ENCODE measurements at regions not wholly inside any gene's neighbourhood (a gene's known extent, or its start where the extent isn't known, plus 50 kb on each side); places are given as distances from the start of the nearest gene placed in this dataset.
A peak's percentile ranks its signal among the peaks of the same experiment; 100 is the strongest.
"Not testable (repeated sequence)": the region's sequence is repeated elsewhere in the genome, so short reads cannot be mapped to it uniquely, and the experiment has no call there.

DNA sequence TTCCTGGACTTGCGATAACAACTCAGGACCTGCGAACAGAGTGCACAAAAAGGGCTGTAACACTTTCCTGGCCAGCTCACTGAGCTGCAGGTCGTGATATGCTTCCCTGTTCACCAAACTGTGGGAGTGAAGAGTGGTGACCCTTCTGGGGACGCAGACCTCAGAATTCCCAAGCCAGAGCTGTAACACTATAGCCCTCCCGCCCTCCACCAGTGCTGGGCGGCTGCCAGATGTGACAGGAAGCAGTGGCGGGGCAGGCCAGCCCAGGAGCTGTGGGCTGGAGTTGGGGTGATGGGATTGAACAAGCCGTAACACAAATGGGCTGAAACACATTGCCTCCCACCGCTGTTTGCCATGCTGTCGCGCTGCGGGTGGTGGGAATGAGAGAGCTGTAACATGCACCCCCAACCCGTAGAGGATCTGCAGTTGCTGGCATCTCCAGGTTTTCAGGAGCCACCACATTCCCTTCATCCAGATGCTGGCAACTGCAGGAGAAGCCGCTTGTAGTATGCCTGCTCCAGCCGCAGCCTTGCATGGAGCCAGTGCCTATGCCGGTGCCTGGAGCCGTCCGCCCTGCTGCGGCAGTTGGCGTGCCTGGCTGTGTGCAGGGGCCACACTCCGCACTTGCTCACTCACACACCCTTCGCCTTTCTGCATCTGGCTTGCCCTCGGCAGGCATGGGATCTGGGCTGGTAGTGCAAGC is 145.8 kb downstream of the GPCPD1 start:
- TF ChIP-seq, protein P1, sequence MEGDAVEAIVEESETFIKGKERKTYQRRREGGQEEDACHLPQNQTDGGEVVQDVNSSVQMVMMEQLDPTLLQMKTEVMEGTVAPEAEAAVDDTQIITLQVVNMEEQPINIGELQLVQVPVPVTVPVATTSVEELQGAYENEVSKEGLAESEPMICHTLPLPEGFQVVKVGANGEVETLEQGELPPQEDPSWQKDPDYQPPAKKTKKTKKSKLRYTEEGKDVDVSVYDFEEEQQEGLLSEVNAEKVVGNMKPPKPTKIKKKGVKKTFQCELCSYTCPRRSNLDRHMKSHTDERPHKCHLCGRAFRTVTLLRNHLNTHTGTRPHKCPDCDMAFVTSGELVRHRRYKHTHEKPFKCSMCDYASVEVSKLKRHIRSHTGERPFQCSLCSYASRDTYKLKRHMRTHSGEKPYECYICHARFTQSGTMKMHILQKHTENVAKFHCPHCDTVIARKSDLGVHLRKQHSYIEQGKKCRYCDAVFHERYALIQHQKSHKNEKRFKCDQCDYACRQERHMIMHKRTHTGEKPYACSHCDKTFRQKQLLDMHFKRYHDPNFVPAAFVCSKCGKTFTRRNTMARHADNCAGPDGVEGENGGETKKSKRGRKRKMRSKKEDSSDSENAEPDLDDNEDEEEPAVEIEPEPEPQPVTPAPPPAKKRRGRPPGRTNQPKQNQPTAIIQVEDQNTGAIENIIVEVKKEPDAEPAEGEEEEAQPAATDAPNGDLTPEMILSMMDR (conservative IDR thresholded peaks at IDR 0.05; ENCODE audit: low read depth, low read length) = no peak
- no peak for TF ChIP-seq EZH2 (IDR thresholded peaks at IDR 0.05; ENCODE audit: borderline replicate concordance, low read depth, low read length, poor library complexity, severe bottlenecking)
- ChIA-PET POLR2A (ENCODE audit: low non-redundant PET) (no interaction called here), CTCF (no interaction called here)
- no peaks in the 10 kb centered on the region for H3K4me1 ChIP-seq (ENCODE audit: insufficient read depth, low read length, poor library complexity, severe bottlenecking)
- intact Hi-C loops (cut with micrococcal nuclease; ENCODE audit: unreplicated experiment) = no loop called here
- peaks cover 56% of the 10 kb centered on the region for H3K27me3 ChIP-seq (replicated peaks; ENCODE audit: insufficient read depth, low read depth, low read length, poor library complexity)
- DNase-seq (ENCODE audit: low spot score) = no peak
- no peaks in the 10 kb centered on the region for H3K9me3 ChIP-seq (ENCODE audit: low read depth, low read length, poor library complexity, severe bottlenecking)
- no peaks in the 10 kb centered on the region for H3K36me3 ChIP-seq (ENCODE audit: insufficient read depth, low read length, poor library complexity, severe bottlenecking)
- BruUV-seq (replicated peaks) = no TSS peak
- no peak overlapping the region for H3K4me3 ChIP-seq (ENCODE audit: low read depth, low read length, poor library complexity, severe bottlenecking)
- H3K27ac ChIP-seq (ENCODE audit: low read depth, low read length, poor library complexity, severe bottlenecking) = no peak overlapping the region

DNA sequence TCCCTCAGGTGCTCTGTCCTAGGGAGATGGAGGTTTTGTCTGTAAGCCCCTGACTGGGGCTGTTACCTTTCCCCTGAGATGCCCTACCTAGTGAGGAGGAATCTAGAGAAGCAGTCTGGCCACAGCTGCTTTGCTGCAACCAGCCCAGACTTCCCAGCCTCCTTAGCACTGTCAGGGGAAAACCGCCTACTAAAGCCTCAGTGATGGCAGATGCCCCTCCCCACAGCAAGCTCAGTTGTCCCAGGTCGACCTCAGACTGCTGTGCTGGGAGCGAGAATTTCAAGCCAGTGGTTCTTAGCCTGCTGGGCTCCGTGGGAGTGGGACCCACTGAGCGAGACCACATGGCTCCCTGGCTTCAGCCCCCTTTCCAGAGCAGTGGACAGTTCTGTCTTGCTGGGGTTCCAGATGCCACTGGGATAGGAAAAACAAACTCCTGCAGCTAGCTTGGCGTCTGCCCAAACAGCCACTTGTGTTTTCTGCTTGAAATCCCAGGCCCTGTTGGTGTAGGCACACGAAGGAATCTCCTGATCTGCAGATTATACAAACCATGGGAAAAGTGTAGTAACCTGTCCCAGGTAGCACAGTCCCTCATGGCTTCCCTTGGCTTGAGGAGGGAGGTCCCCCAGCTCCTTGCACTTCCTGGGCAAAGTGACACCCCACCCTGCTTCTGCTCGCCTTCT is 146.4 kb upstream of the PROKR2 start:
- TF ChIP-seq, protein P1 (conservative IDR thresholded peaks at IDR 0.05; ENCODE audit: low read depth, low read length) = no peak
- no peak for TF ChIP-seq EZH2 (IDR thresholded peaks at IDR 0.05; ENCODE audit: borderline replicate concordance, low read depth, low read length, poor library complexity, severe bottlenecking)
- DNase-seq (ENCODE audit: low spot score) = no peak
- H3K9me3 ChIP-seq (ENCODE audit: low read depth, low read length, poor library complexity, severe bottlenecking) = no peaks in the 10 kb centered on the region
- no TSS peak for BruUV-seq (replicated peaks)
- H3K36me3 ChIP-seq (ENCODE audit: insufficient read depth, low read length, poor library complexity, severe bottlenecking) = no peaks in the 10 kb centered on the region
- H3K4me3 ChIP-seq (ENCODE audit: low read depth, low read length, poor library complexity, severe bottlenecking) = no peak overlapping the region
- H3K4me1 ChIP-seq (ENCODE audit: insufficient read depth, low read length, poor library complexity, severe bottlenecking) = no peaks in the 10 kb centered on the region
- H3K27ac ChIP-seq (ENCODE audit: low read depth, low read length, poor library complexity, severe bottlenecking) = no peak overlapping the region
- ChIA-PET POLR2A (ENCODE audit: low non-redundant PET) (no interaction called here), CTCF (no interaction called here)
- intact Hi-C loops (cut with micrococcal nuclease; ENCODE audit: unreplicated experiment) = no loop called here
- peaks cover 41% of the 10 kb centered on the region for H3K27me3 ChIP-seq (replicated peaks; ENCODE audit: insufficient read depth, low read depth, low read length, poor library complexity)

DNA sequence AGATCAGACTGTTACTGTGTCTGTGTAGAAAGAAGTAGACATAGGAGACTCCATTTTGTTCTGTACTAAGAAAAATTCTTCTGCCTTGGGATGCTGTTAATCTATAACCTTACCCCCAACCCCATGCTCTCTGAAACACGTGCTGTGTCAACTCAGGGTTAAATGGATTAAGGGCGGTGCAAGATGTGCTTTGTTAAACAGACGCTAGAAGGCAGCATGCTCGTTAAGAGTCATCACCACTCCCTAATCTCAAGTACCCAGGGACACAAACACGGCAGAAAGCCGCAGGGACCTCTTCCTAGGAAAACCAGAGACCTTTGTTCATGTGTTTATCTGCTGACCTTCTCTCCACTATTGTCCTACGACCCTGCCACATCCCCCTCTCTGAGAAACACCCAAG is 137.0 kb upstream of the PROKR2 start:
- POLR2A ChIA-PET (ENCODE audit: low non-redundant PET); H3K4me1 ChIP-seq (ENCODE audit: insufficient read depth, low read length, poor library complexity, severe bottlenecking); intact Hi-C loops (cut with micrococcal nuclease; ENCODE audit: unreplicated experiment); H3K27me3 ChIP-seq (replicated peaks; ENCODE audit: insufficient read depth, low read depth, low read length, poor library complexity); H3K4me3 ChIP-seq (ENCODE audit: low read depth, low read length, poor library complexity, severe bottlenecking); H3K27ac ChIP-seq (ENCODE audit: low read depth, low read length, poor library complexity, severe bottlenecking); H3K36me3 ChIP-seq (ENCODE audit: insufficient read depth, low read length, poor library complexity, severe bottlenecking); BruUV-seq (replicated peaks); H3K9me3 ChIP-seq (ENCODE audit: low read depth, low read length, poor library complexity, severe bottlenecking): not testable (repeated sequence)
- DNase-seq (ENCODE audit: low spot score) = peak; percentile 15
- CTCF ChIA-PET = interaction anchor here (0.6 kb wide), 1 partner anchor 99 kb away, joined by 3 read pairs; no protein-coding TSS in a partner anchor

DNA sequence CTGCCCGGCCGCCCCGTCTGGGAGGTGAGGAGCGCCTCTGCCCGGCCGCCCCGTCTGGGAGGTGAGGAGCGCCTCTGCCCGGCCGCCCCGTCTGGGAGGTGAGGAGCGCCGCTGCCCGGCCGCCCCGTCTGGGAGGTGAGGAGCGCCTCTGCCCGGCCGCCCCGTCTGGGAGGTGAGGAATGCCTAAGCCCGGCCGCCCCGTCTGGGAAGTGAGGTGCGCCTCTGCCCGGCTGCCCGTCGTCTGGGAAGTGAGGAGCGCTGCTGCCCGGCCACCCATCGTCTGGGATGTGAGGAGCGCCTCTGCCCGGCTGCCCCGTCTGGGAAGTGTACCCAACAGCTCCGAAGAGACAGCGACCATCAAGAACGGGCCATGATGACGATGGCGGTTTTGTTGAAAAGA is 136.6 kb upstream of the PROKR2 start:
- POLR2A ChIA-PET (ENCODE audit: low non-redundant PET); H3K4me1 ChIP-seq (ENCODE audit: insufficient read depth, low read length, poor library complexity, severe bottlenecking); H3K36me3 ChIP-seq (ENCODE audit: insufficient read depth, low read length, poor library complexity, severe bottlenecking); CTCF ChIA-PET; intact Hi-C loops (cut with micrococcal nuclease; ENCODE audit: unreplicated experiment); H3K4me3 ChIP-seq (ENCODE audit: low read depth, low read length, poor library complexity, severe bottlenecking); BruUV-seq (replicated peaks); H3K27ac ChIP-seq (ENCODE audit: low read depth, low read length, poor library complexity, severe bottlenecking); H3K27me3 ChIP-seq (replicated peaks; ENCODE audit: insufficient read depth, low read depth, low read length, poor library complexity); DNase-seq (ENCODE audit: low spot score); H3K9me3 ChIP-seq (ENCODE audit: low read depth, low read length, poor library complexity, severe bottlenecking): not testable (repeated sequence)

DNA sequence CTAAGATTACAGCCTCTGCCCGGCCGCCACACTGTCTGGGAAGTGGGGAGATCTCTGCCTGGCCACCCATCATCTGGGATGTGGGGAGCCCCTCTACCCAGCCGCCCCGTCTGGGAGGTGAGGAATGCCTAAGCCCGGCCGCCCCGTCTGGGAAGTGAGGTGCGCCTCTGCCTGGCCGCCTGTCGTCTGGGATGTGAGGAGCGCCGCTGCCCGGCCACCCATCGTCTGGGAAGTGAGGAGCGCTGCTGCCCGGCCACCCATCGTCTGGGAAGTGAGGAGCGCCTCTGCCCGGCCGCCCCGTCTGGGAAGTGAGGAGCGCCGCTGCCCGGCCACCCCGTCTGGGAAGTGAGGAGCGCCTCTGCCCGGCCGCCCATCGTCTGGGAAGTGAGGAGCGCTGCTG is 135.9 kb upstream of the PROKR2 start:
- intact Hi-C loops (cut with micrococcal nuclease; ENCODE audit: unreplicated experiment); H3K4me3 ChIP-seq (ENCODE audit: low read depth, low read length, poor library complexity, severe bottlenecking); H3K27ac ChIP-seq (ENCODE audit: low read depth, low read length, poor library complexity, severe bottlenecking); POLR2A ChIA-PET (ENCODE audit: low non-redundant PET); H3K36me3 ChIP-seq (ENCODE audit: insufficient read depth, low read length, poor library complexity, severe bottlenecking); BruUV-seq (replicated peaks); H3K4me1 ChIP-seq (ENCODE audit: insufficient read depth, low read length, poor library complexity, severe bottlenecking); DNase-seq (ENCODE audit: low spot score); H3K9me3 ChIP-seq (ENCODE audit: low read depth, low read length, poor library complexity, severe bottlenecking); H3K27me3 ChIP-seq (replicated peaks; ENCODE audit: insufficient read depth, low read depth, low read length, poor library complexity); CTCF ChIA-PET: not testable (repeated sequence)

DNA sequence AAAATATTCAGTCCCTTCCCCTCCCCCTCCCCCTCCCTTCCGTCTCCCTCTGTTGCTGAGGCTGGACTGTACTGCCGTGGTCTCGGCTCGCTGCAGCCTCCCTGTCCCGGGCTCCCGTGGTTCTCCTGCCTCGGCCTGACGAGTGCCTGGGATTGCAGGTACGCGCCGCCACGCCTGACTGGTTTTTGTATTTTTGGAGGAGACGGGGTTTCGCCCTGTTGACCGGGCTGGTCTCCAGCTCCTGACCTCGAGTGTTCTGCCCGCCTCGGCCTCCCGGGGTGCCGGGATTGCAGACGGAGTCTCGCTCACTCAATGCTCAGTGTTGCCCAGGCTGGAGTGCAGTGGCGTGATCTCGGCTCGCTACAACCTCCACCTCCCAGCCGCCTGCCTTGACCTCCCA is 135.5 kb upstream of the PROKR2 start:
- H3K4me1 ChIP-seq (ENCODE audit: insufficient read depth, low read length, poor library complexity, severe bottlenecking); CTCF ChIA-PET; BruUV-seq (replicated peaks); H3K36me3 ChIP-seq (ENCODE audit: insufficient read depth, low read length, poor library complexity, severe bottlenecking); H3K9me3 ChIP-seq (ENCODE audit: low read depth, low read length, poor library complexity, severe bottlenecking); H3K27ac ChIP-seq (ENCODE audit: low read depth, low read length, poor library complexity, severe bottlenecking); H3K4me3 ChIP-seq (ENCODE audit: low read depth, low read length, poor library complexity, severe bottlenecking); DNase-seq (ENCODE audit: low spot score); intact Hi-C loops (cut with micrococcal nuclease; ENCODE audit: unreplicated experiment); H3K27me3 ChIP-seq (replicated peaks; ENCODE audit: insufficient read depth, low read depth, low read length, poor library complexity); POLR2A ChIA-PET (ENCODE audit: low non-redundant PET): not testable (repeated sequence)

Measured in A673 (cell line).